Mucosa of descending colon (tissue), 3 donors: ENCODE measurements at regions not wholly inside any gene's neighbourhood (a gene's known extent, or its start where the extent isn't known, plus 50 kb on each side); places are given as distances from the start of the nearest gene placed in this dataset.

Experiments used
- ATAC-seq: fragments of 200-7000 bp; cut with Tn5 transposase; one replicate; pipeline ENCODE4 v1.9.1; 2020; ENCODE audit warnings: mild to moderate bottlenecking, moderate library complexity
- DNase-seq, 3 donors: peaks; one replicate each; pipeline ENCODE4 v3.0.0-alpha.2; 2020
- H3K36me3 ChIP-seq: fragments of 200-600 bp; one replicate; pipeline ENCODE4 v1.8.0; 2021; ENCODE audit warnings: low read depth, mild to moderate bottlenecking
- H3K4me1 ChIP-seq: fragments of 200-600 bp; one replicate; pipeline ENCODE4 v1.8.0; 2021; ENCODE audit warnings: low read depth, mild to moderate bottlenecking
- H3K4me3 ChIP-seq: fragments of 200-600 bp; one replicate; pipeline ENCODE4 v1.8.0; 2021; ENCODE audit warnings: mild to moderate bottlenecking
- H3K9me3 ChIP-seq: fragments of 200-600 bp; one replicate; pipeline ENCODE4 v1.8.0; 2021; ENCODE audit warnings: mild to moderate bottlenecking
- CTCF ChIP-seq: fragments of 200-600 bp; IDR thresholded peaks from one replicate; pipeline ENCODE4 v1.8.0; 2022; ENCODE audit warnings: antibody characterized with exemption, mild to moderate bottlenecking
- intact Hi-C, 2 donors: fragments of 100-400 bp; cut with DNase I in 1 of 2; cut with micrococcal nuclease in 1 of 2; formaldehyde crosslinking; loops; one replicate each; pipeline versions ENCODE4 v1.11.0 to v1.11.1; 2022; cut with DNase I, micrococcal nuclease
- donor health status: DM: no; HTN: no; CAD: no; lungs with moderate emphysema.
- donor health status: DM: no; HTN: no; CAD: no.
- donor health status: DM: no; HTN: yes; CAD: no.

GRCh38 chr3:19013879-19014278, 134.4 kb upstream of the KCNH8 start:
- intact Hi-C loops = no loop called here
- Histone ChIP-seq H3K9me3 (no peaks in the 10 kb centered on the region), H3K4me3 (no peak overlapping the region), H3K36me3 (no peaks in the 10 kb centered on the region), H3K4me1 (no peaks in the 10 kb centered on the region)
- TF ChIP-seq CTCF = no peak
- no peak for DNase-seq
- no peak for ATAC-seq

- DNase-seq (no peak), ATAC-seq (no peak)
- Histone ChIP-seq H3K9me3 (no peaks in the 10 kb centered on the region), H3K4me1 (no peaks in the 10 kb centered on the region), H3K4me3 (no peak overlapping the region), H3K36me3 (no peaks in the 10 kb centered on the region)
- intact Hi-C loops = no loop called here
- TF ChIP-seq CTCF = no peak
These were observed 135.5 kb upstream of the KCNH8 start for GRCh38 chr3:19012846-19013245.

GRCh38 chr3:19002606-19003005, 145.7 kb upstream of the KCNH8 start:
- Histone ChIP-seq H3K9me3 (no peaks in the 10 kb centered on the region), H3K4me1 (no peaks in the 10 kb centered on the region), H3K4me3 (no peak overlapping the region), H3K36me3 (no peaks in the 10 kb centered on the region)
- TF ChIP-seq CTCF = no peak
- DNase-seq (no peak), ATAC-seq (no peak)
- intact Hi-C loops = no loop called here

- ATAC-seq (no peak), DNase-seq (no peak)
- Histone ChIP-seq H3K36me3 (no peaks in the 10 kb centered on the region), H3K9me3 (no peaks in the 10 kb centered on the region), H3K4me1 (no peaks in the 10 kb centered on the region), H3K4me3 (no peak overlapping the region)
- intact Hi-C loops = no loop called here
- no peak for TF ChIP-seq CTCF
These were observed 150.2 kb upstream of the KCNH8 start for GRCh38 chr3:18998069-18998468.

GRCh38 chr3:18992709-18993108, 155.6 kb upstream of the KCNH8 start:
- Histone ChIP-seq H3K4me1 (no peaks in the 10 kb centered on the region), H3K9me3 (no peaks in the 10 kb centered on the region), H3K36me3 (no peaks in the 10 kb centered on the region), H3K4me3 (no peak overlapping the region)
- no peak for ATAC-seq
- no peak for DNase-seq
- TF ChIP-seq CTCF = no peak
- intact Hi-C loops = no loop called here

GRCh38 chr3:18989237-18989795, 159.0 kb upstream of the KCNH8 start:
- DNase-seq (no peak), ATAC-seq (no peak)
- intact Hi-C loops = no loop called here
- TF ChIP-seq CTCF = no peak
- no peaks in the 10 kb centered on the region for H3K36me3 ChIP-seq
- no peak overlapping the region for H3K4me3 ChIP-seq
- H3K4me1 ChIP-seq = no peaks in the 10 kb centered on the region
- no peaks in the 10 kb centered on the region for H3K9me3 ChIP-seq
